Panc1 (cell line): ENCODE measurements at regions not wholly inside any gene's neighbourhood (a gene's known extent, or its start where the extent isn't known, plus 50 kb on each side); places are given as distances from the start of the nearest gene placed in this dataset.

Source experiments
- ATAC-seq: fragments of 200-7000 bp; cut with Tn5 transposase; 2 replicates; pipeline ENCODE4 v1.9.1; 2020; ENCODE audit warnings: mild to moderate bottlenecking, moderate library complexity
- BruUV-seq: library from RNA; stranded (reverse); fragments of 400-500 nt; replicated peaks from 2 replicates; lab custom pipeline; 2021; lab: Mats Ljungman, UMichigan
- CTCF ChIA-PET: fragments of 300-600 bp; sonication (Branson Sonifier 250); formaldehyde crosslinking; loops from one replicate; lab custom pipeline; 2022; ENCODE audit warnings: antibody characterized with exemption; lab: Charles Lee
- POLR2A ChIA-PET: fragments of 300-600 bp; sonication (Branson Sonifier 250); formaldehyde crosslinking; loops from one replicate; lab custom pipeline; 2022; ENCODE audit warnings: antibody characterized with exemption; lab: Charles Lee
- DNase-seq: peaks from one replicate; pipeline ENCODE4 v3.0.0-alpha.2; 2010; ENCODE audit warnings: low read depth, low spot score
- H3K27ac ChIP-seq: 2 replicates; pipeline ENCODE4 v1.5.1; 2011; ENCODE audit warnings: mild to moderate bottlenecking, low read length, inconsistent platforms
- H3K27me3 ChIP-seq: fragments of 200-500 bp; sonication (Bioruptor generic); 2 replicates; pipeline ENCODE4 v1.6.0; 2014; ENCODE audit warnings: low read length, inconsistent platforms; ENCODE audit not compliant: control insufficient read depth, insufficient read depth
- H3K36me3 ChIP-seq: fragments of 200-500 bp; sonication (Bioruptor generic); 2 replicates; pipeline ENCODE4 v1.5.1; 2014; ENCODE audit warnings: inconsistent platforms, mild to moderate bottlenecking, low read length, moderate library complexity; ENCODE audit not compliant: control insufficient read depth, insufficient read depth
- H3K4me1 ChIP-seq: 2 replicates; pipeline ENCODE4 v1.5.1; 2011; ENCODE audit warnings: inconsistent platforms, mild to moderate bottlenecking, low read length, moderate library complexity; ENCODE audit not compliant: control insufficient read depth, insufficient read depth
- H3K4me3 ChIP-seq, 2 experiments: 2 replicates each; pipeline ENCODE4 v1.5.1; 2011 to 2012; ENCODE audit warnings: low read depth in 2 of 2, low read length in 2 of 2, mild to moderate bottlenecking in 2 of 2, inconsistent platforms in 1 of 2, moderate library complexity in 1 of 2
- H3K9me3 ChIP-seq: fragments of 200-500 bp; sonication (Bioruptor generic); 2 replicates; pipeline ENCODE4 v1.5.1; 2014; ENCODE audit warnings: low read depth, mild to moderate bottlenecking, inconsistent platforms, low read length, moderate library complexity; ENCODE audit not compliant: control insufficient read depth, insufficient read depth
- CTCF ChIP-seq: fragments of 450-650 bp; IDR thresholded peaks from 2 replicates; pipeline ENCODE4 v1.5.1; 2017; ENCODE audit warnings: mild to moderate bottlenecking
- POLR2AphosphoS5 ChIP-seq: IDR thresholded peaks from 2 replicates; pipeline ENCODE4 v1.6.1; 2012; ENCODE audit warnings: mild to moderate bottlenecking, low read depth, low read length, moderate library complexity
- REST ChIP-seq, 2 experiments: IDR thresholded peaks; 2 replicates each; pipeline ENCODE4 v1.6.1; 2011 to 2012; ENCODE audit warnings: low read depth in 2 of 2, control low read depth in 1 of 2, low read length in 1 of 2, mild to moderate bottlenecking in 1 of 2, moderate library complexity in 1 of 2; ENCODE audit not compliant: insufficient read depth in 1 of 2
- SIN3A ChIP-seq: IDR thresholded peaks from 2 replicates; pipeline ENCODE4 v1.6.1; 2012; ENCODE audit warnings: low read depth, mild to moderate bottlenecking, low read length, moderate library complexity, borderline replicate concordance; ENCODE audit not compliant: insufficient read depth
- TCF7L2 ChIP-seq: IDR thresholded peaks from 2 replicates; pipeline ENCODE4 v1.6.1; 2011; ENCODE audit warnings: mild to moderate bottlenecking, low read depth, low read length, inconsistent platforms
- in situ Hi-C: cut with HindIII; loops from 2 replicates; pipeline ENCODE4 v1.10.0; 2016; ENCODE audit warnings: low sequenced_read_pairs, low pct_unique_long_range_greater_than_20kb
- intact Hi-C: fragments of 100-400 bp; cut with micrococcal nuclease; formaldehyde crosslinking; loops from one replicate; pipeline ENCODE4 v1.10.0; 2022; ENCODE audit not compliant: unreplicated experiment

GRCh38 chr13:89153941-89154340 lies 1482.8 kb downstream of the SLITRK5 start:
- BruUV-seq: no TSS peak

DNA sequence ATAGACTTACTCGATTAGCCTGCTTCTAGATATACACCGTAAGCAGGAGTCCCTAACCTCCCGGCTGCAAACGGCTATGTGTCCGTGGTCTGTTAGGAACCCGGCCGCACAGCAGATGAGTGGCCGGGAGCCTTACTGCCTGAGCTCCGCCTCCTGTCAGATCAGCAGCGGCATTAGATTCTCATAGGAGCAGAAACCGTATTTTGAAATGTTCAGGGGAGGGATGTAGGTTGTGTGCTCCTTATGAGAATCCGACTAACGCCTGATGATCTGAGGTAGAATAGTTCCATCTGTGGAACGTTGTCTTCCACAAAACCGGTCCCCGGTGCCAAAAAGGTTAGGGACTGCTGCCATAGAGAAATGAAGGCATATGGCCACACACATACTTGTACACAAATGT lies 1491.9 kb downstream of the SLITRK5 start:
- DNase-seq (no peak), ATAC-seq (no peak)
- Histone ChIP-seq H3K4me1 (no peaks in the 10 kb centered on the region), H3K27me3 (no peaks in the 10 kb centered on the region), H3K36me3 (no peaks in the 10 kb centered on the region), H3K9me3 (no peaks in the 10 kb centered on the region), H3K4me3 (no peak overlapping the region), H3K27ac (no peak overlapping the region)
- intact Hi-C loops (no loop called here), in situ Hi-C loops (no loop called here)
- POLR2A ChIA-PET: no interaction called here
- TF ChIP-seq SIN3A: no peak
- no peak for TF ChIP-seq CTCF
- no peak for TF ChIP-seq TCF7L2
- TF ChIP-seq POLR2AphosphoS5: no peak
- TF ChIP-seq REST (IDR thresholded peaks at IDR 0.05; ENCODE audit: insufficient read depth in 1 of 2, low read depth in 2 of 2, low read length in 1 of 2): no peak
- CTCF ChIA-PET: no interaction called here
- BruUV-seq: no TSS peak

More at GRCh38 chr13:89153941-89154340, 1482.8 kb downstream of the SLITRK5 start:
- H3K36me3 ChIP-seq: no peaks in the 10 kb centered on the region
- no peak for DNase-seq
- H3K27ac ChIP-seq: no peak overlapping the region
- no peak for ATAC-seq
- CTCF ChIA-PET: no interaction called here
- in situ Hi-C loops (no loop called here), intact Hi-C loops (no loop called here)
- no peak for TF ChIP-seq TCF7L2
- no peak for TF ChIP-seq REST (IDR thresholded peaks at IDR 0.05; ENCODE audit: insufficient read depth in 1 of 2, low read depth in 2 of 2, low read length in 1 of 2)
- TF ChIP-seq POLR2AphosphoS5: no peak
- no peak for TF ChIP-seq SIN3A
- H3K4me1 ChIP-seq: no peaks in the 10 kb centered on the region
- no peaks in the 10 kb centered on the region for H3K27me3 ChIP-seq
- 0 out of 2 replicates have a peak, but pooled peaks cover 3% of the 10 kb centered on the region for H3K9me3 ChIP-seq
- POLR2A ChIA-PET: no interaction called here
- no peak overlapping the region for H3K4me3 ChIP-seq
